Brain microvascular endothelial cell (primary cell): ENCODE measurements at regions not wholly inside any gene's neighbourhood (a gene's known extent, or its start where the extent isn't known, plus 50 kb on each side); places are given as distances from the start of the nearest gene placed in this dataset.

ENCODE experiments used
- DNase-seq: peaks from one replicate; pipeline ENCODE4 v3.0.0-alpha.2; 2020
- H3K27ac ChIP-seq: fragments of 250-450 bp; sonication (Bioruptor Pico); 2 replicates; pipeline ENCODE4 v1.5.1; 2020; ENCODE audit warnings: mild to moderate bottlenecking, moderate library complexity
- H3K27me3 ChIP-seq: fragments of 250-450 bp; sonication (Bioruptor Pico); replicated peaks from 2 replicates; pipeline ENCODE4 v1.5.1; 2020; ENCODE audit warnings: mild to moderate bottlenecking
- H3K36me3 ChIP-seq: fragments of 250-450 bp; sonication (Bioruptor Pico); replicated peaks from 2 replicates; pipeline ENCODE4 v1.5.1; 2020; ENCODE audit warnings: mild to moderate bottlenecking
- H3K4me3 ChIP-seq: 2 replicates; pipeline ENCODE4 v1.5.1; 2011; ENCODE audit warnings: low read depth, mild to moderate bottlenecking, control low read depth, low read length, moderate library complexity
- CTCF ChIP-seq: IDR thresholded peaks from 2 replicates; pipeline ENCODE4 v1.5.1; 2011; ENCODE audit warnings: low read depth, mild to moderate bottlenecking, moderate library complexity, low read length, control low read depth, inconsistent platforms; ENCODE audit errors: missing control alignments
- in situ Hi-C: cut with HindIII; loops from 2 replicates; pipeline ENCODE4 v1.10.0; 2017; ENCODE audit warnings: low sequenced_read_pairs, low pct_ligation_motif_present

DNA sequence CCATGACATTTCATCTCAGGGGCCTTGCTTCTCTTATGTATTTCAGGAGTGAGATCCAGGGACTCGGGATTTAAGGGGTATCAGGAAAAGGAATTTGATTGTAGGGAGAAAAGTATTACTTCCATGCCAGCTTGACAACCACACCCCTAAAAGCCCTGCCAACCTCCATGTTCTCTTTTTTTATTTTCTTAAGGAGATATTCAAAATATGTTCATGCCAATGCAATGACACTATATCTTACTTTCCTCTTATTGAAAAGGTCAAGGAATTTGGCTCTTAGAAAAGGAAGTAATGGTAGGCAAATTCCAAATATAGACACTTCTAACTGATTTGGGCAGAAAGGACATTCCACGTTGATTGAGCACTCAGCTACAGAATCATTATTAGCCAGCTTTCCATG lies 407.5 kb upstream of the NECTIN3 start:
- TF ChIP-seq CTCF = no peak
- no peak overlapping the region for H3K27ac ChIP-seq
- H3K4me3 ChIP-seq = no peak overlapping the region
- in situ Hi-C loops = no loop called here
- DNase-seq = no peak
- H3K27me3 ChIP-seq = no peaks in the 10 kb centered on the region
- no peaks in the 10 kb centered on the region for H3K36me3 ChIP-seq

DNA sequence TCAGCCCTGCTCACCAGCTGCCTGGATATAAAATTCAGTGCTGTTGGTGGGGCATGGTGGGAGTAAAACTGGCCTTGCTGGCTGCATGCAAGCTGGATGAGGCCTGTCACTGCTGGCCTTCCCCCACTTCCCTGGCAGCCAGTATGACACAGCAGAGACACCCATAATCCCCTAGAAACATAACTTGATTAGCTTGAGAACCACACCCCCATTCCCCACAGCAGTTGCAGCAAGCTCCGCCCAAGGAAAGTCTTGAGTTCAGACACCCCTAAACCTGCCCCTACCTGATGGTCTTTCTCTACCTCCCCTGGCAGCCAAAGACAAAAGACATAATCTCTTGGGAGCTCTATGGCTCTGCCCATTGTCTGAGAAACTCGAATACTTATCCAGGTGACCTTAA lies 405.1 kb upstream of the NECTIN3 start:
- H3K27me3 ChIP-seq = no peaks in the 10 kb centered on the region
- in situ Hi-C loops = no loop called here
- TF ChIP-seq CTCF = no peak
- no peaks in the 10 kb centered on the region for H3K36me3 ChIP-seq
- no peak for DNase-seq
- no peak overlapping the region for H3K4me3 ChIP-seq
- H3K27ac ChIP-seq = no peak overlapping the region

GRCh38 chr3:110667216-110667615 lies 404.4 kb upstream of the NECTIN3 start:
- in situ Hi-C loops = no loop called here
- H3K27ac ChIP-seq = no peak overlapping the region

GRCh38 chr3:110670407-110670806 lies 401.2 kb upstream of the NECTIN3 start:
- in situ Hi-C loops = no loop called here
- TF ChIP-seq CTCF = no peak
- no peak overlapping the region for H3K27ac ChIP-seq
- no peaks in the 10 kb centered on the region for H3K36me3 ChIP-seq
- H3K4me3 ChIP-seq = no peak overlapping the region
- no peak for DNase-seq
- H3K27me3 ChIP-seq = no peaks in the 10 kb centered on the region

More at GRCh38 chr3:110667216-110667615, 404.4 kb upstream of the NECTIN3 start:
- Histone ChIP-seq H3K27me3 (no peaks in the 10 kb centered on the region), H3K4me3 (no peak overlapping the region), H3K36me3 (no peaks in the 10 kb centered on the region)
- TF ChIP-seq CTCF = no peak
- no peak for DNase-seq

DNA sequence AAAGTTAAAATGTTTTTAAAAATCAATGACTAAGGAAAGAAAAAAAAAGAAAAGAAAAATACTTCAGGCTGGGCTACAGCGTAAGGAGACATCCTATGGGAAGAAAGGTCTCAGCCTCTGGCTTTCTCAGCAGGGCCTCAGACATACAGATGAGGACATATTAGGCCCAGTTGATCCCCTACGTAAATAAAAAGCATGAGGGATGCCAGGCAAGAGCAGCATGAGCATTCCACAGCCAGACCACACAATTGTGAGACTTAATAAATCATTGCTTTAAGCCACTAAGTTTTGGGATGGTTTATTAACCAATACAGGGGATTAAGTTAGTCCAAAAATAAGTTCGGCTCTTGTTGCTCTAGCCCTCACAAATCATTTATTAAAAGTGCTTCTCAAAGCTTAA lies 394.1 kb upstream of the NECTIN3 start:
- H3K27ac ChIP-seq = no peak overlapping the region
- in situ Hi-C loops = no loop called here
- TF ChIP-seq CTCF = no peak
- DNase-seq = no peak
- H3K4me3 ChIP-seq = no peak overlapping the region
- no peaks in the 10 kb centered on the region for H3K36me3 ChIP-seq
- no peaks in the 10 kb centered on the region for H3K27me3 ChIP-seq

GRCh38 chr3:110679285-110679684 lies 392.3 kb upstream of the NECTIN3 start:
- no peaks in the 10 kb centered on the region for H3K27me3 ChIP-seq
- H3K27ac ChIP-seq = no peak overlapping the region
- no peaks in the 10 kb centered on the region for H3K36me3 ChIP-seq
- no peak overlapping the region for H3K4me3 ChIP-seq
- TF ChIP-seq CTCF = no peak
- in situ Hi-C loops = no loop called here
- no peak for DNase-seq
